ENCODE measurements at regions not wholly inside any gene's neighbourhood (a gene's known extent, or its start where the extent isn't known, plus 50 kb on each side); places are given as distances from the start of the nearest gene placed in this dataset.

- TF ChIP-seq, protein P1, sequence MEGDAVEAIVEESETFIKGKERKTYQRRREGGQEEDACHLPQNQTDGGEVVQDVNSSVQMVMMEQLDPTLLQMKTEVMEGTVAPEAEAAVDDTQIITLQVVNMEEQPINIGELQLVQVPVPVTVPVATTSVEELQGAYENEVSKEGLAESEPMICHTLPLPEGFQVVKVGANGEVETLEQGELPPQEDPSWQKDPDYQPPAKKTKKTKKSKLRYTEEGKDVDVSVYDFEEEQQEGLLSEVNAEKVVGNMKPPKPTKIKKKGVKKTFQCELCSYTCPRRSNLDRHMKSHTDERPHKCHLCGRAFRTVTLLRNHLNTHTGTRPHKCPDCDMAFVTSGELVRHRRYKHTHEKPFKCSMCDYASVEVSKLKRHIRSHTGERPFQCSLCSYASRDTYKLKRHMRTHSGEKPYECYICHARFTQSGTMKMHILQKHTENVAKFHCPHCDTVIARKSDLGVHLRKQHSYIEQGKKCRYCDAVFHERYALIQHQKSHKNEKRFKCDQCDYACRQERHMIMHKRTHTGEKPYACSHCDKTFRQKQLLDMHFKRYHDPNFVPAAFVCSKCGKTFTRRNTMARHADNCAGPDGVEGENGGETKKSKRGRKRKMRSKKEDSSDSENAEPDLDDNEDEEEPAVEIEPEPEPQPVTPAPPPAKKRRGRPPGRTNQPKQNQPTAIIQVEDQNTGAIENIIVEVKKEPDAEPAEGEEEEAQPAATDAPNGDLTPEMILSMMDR (IDR thresholded peaks at IDR 0.05; ENCODE audit: borderline replicate concordance, control extremely low read depth, extremely low read depth, insufficient read depth, missing control alignments): no peak
- in situ Hi-C loops (cut with MboI; ENCODE audit: low sequenced_read_pairs, unreplicated experiment): no loop called here
- DNase-seq (ENCODE audit: low spot score): no peak
Observed at GRCh38 chr15:94744080-94744793, 512.9 kb downstream of the MCTP2 start.

DNA sequence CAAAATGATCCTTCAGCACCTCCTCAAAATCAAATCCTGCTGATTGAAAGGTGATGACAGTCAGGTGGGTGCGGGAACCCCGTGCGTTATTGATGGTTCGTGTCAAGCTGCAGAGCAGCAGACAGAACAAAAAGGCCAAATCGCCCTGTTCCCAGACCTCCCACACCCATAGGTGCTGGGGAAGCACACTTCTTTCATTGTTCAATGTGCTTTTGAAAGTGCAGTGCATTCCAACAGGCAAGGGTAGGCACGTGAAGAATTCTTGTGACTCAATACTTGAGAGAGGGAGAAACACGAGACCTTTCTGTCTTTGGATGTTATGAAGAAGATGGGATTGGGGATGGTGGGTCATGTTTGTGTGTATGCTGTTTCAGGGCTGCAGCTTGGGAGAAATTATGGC, 514.0 kb downstream of the MCTP2 start:
- in situ Hi-C loops (cut with MboI; ENCODE audit: low sequenced_read_pairs, unreplicated experiment): no loop called here
- TF ChIP-seq, protein P1 (IDR thresholded peaks at IDR 0.05; ENCODE audit: borderline replicate concordance, control extremely low read depth, extremely low read depth, insufficient read depth, missing control alignments): no peak
- no peak for DNase-seq (ENCODE audit: low spot score)

DNA sequence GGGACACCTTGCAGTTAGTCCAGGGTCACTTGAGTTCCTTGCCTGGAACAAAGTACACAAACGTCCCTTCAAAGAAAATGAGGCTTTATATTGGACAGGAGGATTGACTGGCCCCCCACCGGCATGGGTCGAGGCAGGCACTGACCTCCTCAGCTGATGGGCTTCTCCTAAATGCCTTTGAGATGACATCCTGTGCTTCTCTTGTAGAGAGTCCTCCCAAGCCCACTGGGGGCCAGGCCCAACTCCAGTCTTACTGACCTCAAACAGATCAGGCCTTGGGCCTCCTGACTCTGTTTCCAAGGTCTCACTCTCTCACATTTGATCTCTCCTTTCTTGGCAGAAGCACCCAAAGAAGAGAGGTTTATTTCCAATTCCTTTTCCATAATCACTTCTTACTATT, 516.1 kb downstream of the MCTP2 start:
- TF ChIP-seq, protein P1 (IDR thresholded peaks at IDR 0.05; ENCODE audit: borderline replicate concordance, control extremely low read depth, extremely low read depth, insufficient read depth, missing control alignments): no peak
- DNase-seq (ENCODE audit: low spot score): no peak
- in situ Hi-C loops (cut with MboI; ENCODE audit: low sequenced_read_pairs, unreplicated experiment): no loop called here

DNA sequence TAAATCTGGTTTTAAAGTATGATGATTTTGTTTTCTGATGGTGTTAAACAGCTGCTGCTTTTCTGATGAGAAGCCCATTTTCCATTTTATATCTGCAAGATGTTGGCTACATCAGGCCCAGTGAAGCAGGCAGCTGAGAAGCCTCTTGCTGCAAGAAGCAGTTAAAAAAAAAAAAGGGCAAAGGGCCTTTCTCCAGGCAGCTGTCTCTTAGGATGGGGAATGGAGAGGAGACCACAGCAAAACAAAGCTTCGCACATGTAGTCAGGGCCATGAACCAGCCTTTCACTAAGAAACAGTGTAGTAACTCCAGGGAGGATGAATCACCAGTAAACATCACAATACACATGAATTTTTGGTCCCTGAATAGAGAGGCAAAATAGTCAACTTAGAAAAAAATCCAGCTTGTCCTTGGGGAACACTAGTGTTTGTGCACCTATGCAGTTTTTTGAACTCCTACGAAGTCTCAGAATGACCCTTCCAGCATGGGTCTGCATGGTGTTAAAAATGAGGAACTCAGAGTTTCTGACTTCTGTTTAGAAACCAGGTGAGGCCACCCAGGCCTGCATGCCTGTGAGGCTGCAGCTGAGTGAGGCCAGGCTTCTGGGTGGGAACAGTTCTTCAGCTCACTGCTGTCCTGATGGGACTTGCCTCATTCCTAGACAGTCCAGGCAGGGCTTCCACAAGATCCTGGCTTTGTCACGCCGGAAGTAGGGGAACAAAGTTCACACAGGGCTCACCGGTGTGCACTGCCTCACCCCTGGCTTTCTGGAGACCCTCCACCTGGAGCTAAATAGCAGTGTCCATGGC, 518.7 kb downstream of the MCTP2 start:
- TF ChIP-seq, protein P1 (IDR thresholded peaks at IDR 0.05; ENCODE audit: borderline replicate concordance, control extremely low read depth, extremely low read depth, insufficient read depth, missing control alignments): no peak
- peak; percentile 6 for DNase-seq (ENCODE audit: low spot score)
- in situ Hi-C loops (cut with MboI; ENCODE audit: low sequenced_read_pairs, unreplicated experiment): no loop called here

GRCh38 chr15:94760348-94760747, 529.0 kb downstream of the MCTP2 start:
- in situ Hi-C loops (cut with MboI; ENCODE audit: low sequenced_read_pairs, unreplicated experiment): no loop called here
- TF ChIP-seq, protein P1 (IDR thresholded peaks at IDR 0.05; ENCODE audit: borderline replicate concordance, control extremely low read depth, extremely low read depth, insufficient read depth, missing control alignments): no peak
- no peak for DNase-seq (ENCODE audit: low spot score)

DNA sequence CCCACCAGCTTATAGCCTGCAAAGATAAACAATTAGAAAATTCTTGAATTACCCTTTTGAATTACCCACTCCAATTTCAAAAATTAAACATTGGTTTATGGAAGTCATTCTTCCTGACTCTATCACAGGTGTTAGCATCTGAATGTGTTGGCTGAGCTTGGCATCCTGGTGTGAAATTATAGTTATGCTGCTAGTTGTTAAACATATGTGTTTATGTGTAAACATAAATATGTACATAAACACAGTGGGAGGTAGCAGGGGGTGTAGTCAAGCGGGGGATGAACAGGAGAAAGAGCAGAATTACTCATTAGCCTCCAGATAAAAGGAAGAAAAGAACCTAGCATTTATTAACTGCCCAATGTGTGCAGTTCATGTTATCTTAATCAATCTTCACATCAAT, 530.2 kb downstream of the MCTP2 start:
- TF ChIP-seq, protein P1 (IDR thresholded peaks at IDR 0.05; ENCODE audit: borderline replicate concordance, control extremely low read depth, extremely low read depth, insufficient read depth, missing control alignments): no peak
- DNase-seq (ENCODE audit: low spot score): no peak
- in situ Hi-C loops (cut with MboI; ENCODE audit: low sequenced_read_pairs, unreplicated experiment): no loop called here
